ENCODE measurements at regions not wholly inside any gene's neighbourhood (a gene's known extent, or its start where the extent isn't known, plus 50 kb on each side); places are given as distances from the start of the nearest gene placed in this dataset.
"Not testable (repeated sequence)": the region's sequence is repeated elsewhere in the genome, so short reads cannot be mapped to it uniquely, and the experiment has no call there.

DNA sequence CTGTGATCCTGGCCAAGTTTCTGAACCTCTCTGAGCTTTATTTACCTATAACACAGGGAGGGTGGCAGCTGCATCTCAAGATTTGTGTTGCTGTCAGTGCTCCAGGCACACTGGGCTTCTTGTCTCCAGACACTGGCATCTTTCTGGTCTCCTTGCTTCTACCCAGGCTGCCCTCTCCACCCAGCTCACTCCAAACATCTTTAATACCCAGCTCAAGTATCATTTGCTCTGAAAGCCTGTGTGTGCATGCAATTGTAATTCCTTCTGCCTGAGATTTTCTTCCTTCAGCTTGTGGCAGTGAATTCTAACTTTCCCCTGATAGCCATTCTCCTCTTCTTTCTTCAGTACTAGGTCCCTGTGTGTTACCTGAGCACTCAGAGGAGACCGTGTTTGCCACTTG is 50.7 kb upstream of the USP7 start:
- TF ChIP-seq EP300 (IDR thresholded peaks at IDR 0.05) (no peak), POLR2AphosphoS5 (IDR thresholded peaks at IDR 0.05) (no peak), POLR2A (IDR thresholded peaks at IDR 0.05) (no peak)
- TF ChIP-seq, protein P1, sequence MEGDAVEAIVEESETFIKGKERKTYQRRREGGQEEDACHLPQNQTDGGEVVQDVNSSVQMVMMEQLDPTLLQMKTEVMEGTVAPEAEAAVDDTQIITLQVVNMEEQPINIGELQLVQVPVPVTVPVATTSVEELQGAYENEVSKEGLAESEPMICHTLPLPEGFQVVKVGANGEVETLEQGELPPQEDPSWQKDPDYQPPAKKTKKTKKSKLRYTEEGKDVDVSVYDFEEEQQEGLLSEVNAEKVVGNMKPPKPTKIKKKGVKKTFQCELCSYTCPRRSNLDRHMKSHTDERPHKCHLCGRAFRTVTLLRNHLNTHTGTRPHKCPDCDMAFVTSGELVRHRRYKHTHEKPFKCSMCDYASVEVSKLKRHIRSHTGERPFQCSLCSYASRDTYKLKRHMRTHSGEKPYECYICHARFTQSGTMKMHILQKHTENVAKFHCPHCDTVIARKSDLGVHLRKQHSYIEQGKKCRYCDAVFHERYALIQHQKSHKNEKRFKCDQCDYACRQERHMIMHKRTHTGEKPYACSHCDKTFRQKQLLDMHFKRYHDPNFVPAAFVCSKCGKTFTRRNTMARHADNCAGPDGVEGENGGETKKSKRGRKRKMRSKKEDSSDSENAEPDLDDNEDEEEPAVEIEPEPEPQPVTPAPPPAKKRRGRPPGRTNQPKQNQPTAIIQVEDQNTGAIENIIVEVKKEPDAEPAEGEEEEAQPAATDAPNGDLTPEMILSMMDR (IDR thresholded peaks at IDR 0.05): no peak
- intact Hi-C loops (cut with DNase I): no loop called here
- 97 to 100% methylated on average over 1 of the region's 1 CpG for WGBS, 2 donors

DNA sequence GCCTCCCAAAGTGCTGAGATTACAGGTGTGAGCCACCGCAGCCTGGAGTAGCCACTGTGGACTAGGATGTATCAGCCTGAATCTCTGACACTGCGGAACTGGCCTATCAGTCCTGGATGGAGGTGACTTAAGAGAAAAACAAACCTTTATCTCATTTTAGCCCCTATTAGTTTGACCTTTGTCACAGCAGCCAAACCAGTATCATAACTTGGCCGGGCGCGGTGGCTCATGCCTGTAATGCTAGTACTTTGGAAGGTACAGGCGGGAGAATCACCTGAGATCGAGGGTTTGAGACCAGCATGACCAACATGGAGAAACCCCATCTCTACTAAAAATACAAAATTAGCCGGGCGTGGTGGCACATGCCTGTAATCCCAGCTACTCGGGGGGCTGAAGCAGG is 51.8 kb upstream of the USP7 start:
- Histone ChIP-seq H3K4me1 (no peaks in the 10 kb centered on the region), H3K9me3 (peaks cover 0 to 7% (median 6%) of the 10 kb centered on the region in 4 donors), H3K27ac (no peak overlapping the region), H3K36me3 (no peaks in the 10 kb centered on the region), H3K27me3 (peaks cover 0 to 8% (median 0%) of the 10 kb centered on the region in 3 donors), H3K4me3 (no peak overlapping the region)
- WGBS, 2 donors: 91 to 94% methylated on average over 10 of the region's 10 CpGs
- no peak for DNase-seq
- intact Hi-C loops (cut with DNase I): no loop called here
- no peak for TF ChIP-seq POLR2AphosphoS5 (IDR thresholded peaks at IDR 0.05)
- TF ChIP-seq POLR2A (IDR thresholded peaks at IDR 0.05): no peak
- TF ChIP-seq, protein P1 (IDR thresholded peaks at IDR 0.05): no peak
- TF ChIP-seq EP300 (IDR thresholded peaks at IDR 0.05): no peak

More for the DNA sequence above, 50.7 kb upstream of the USP7 start:
- peaks cover 0 to 7% (median 6%) of the 10 kb centered on the region in 4 donors for H3K9me3 ChIP-seq
- H3K27ac ChIP-seq: no peak overlapping the region
- no peaks in the 10 kb centered on the region for H3K36me3 ChIP-seq
- H3K4me3 ChIP-seq: no peak overlapping the region
- H3K27me3 ChIP-seq: peaks cover 0 to 8% (median 0%) of the 10 kb centered on the region in 3 donors
- no peak for DNase-seq
- H3K4me1 ChIP-seq: no peaks in the 10 kb centered on the region

DNA sequence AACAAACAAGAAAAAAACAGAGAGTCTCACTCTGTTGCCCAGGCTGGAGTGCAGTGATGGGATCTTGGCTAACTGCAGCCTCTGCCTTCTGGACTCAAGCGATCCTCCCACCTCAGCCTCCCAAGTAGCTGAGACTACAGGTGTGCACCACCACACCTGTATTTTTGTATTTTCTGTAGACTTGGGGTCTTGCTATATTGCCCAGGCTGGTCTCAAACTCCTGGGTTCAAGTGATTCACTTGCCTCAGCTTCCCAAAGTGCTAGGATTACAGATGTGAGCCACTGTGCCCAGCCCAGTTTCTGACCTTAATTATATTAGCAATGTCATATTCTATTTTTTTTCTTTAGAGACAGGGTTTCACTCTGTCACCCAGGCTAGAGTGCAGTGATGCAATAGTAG is 52.3 kb upstream of the USP7 start:
- DNase-seq; H3K9me3 ChIP-seq; H3K36me3 ChIP-seq; H3K4me3 ChIP-seq; intact Hi-C loops (cut with DNase I); H3K27me3 ChIP-seq; H3K27ac ChIP-seq; H3K4me1 ChIP-seq: not testable (repeated sequence)
- 97 to 98% methylated on average over 1 of the region's 1 CpG for WGBS, 2 donors

DNA sequence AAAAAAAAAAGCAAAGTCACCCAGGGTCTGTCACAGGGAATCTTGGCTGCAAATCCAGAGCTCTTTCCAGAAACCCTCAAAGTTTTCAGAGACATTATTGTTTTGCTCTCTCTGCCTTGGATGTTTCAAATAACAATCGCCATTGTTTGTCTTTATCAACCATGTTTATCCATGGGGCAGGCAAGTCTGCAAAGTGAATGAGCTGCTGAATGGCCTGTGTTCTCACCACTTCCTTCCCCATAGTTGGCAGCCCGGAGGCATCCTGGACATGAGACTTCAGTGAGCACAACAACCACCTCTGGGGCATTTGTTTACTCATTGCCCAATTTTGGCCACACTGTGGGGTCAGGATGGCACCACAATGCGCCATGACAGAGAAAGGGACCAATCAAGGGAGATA is 53.1 kb upstream of the USP7 start:
- Histone ChIP-seq H3K27me3 (peaks cover 0 to 8% (median 0%) of the 10 kb centered on the region in 3 donors), H3K4me1 (no peaks in the 10 kb centered on the region), H3K4me3 (no peak overlapping the region), H3K9me3 (peaks cover 0 to 7% (median 6%) of the 10 kb centered on the region in 4 donors), H3K27ac (no peak overlapping the region), H3K36me3 (no peaks in the 10 kb centered on the region)
- TF ChIP-seq, protein P1 (IDR thresholded peaks at IDR 0.05): no peak
- TF ChIP-seq POLR2AphosphoS5 (IDR thresholded peaks at IDR 0.05) (no peak), POLR2A (IDR thresholded peaks at IDR 0.05) (no peak), EP300 (IDR thresholded peaks at IDR 0.05) (no peak)
- DNase-seq: no peak
- intact Hi-C loops (cut with DNase I): no loop called here
- WGBS, 2 donors: 61 to 79% methylated on average over 3 of the region's 3 CpGs

DNA sequence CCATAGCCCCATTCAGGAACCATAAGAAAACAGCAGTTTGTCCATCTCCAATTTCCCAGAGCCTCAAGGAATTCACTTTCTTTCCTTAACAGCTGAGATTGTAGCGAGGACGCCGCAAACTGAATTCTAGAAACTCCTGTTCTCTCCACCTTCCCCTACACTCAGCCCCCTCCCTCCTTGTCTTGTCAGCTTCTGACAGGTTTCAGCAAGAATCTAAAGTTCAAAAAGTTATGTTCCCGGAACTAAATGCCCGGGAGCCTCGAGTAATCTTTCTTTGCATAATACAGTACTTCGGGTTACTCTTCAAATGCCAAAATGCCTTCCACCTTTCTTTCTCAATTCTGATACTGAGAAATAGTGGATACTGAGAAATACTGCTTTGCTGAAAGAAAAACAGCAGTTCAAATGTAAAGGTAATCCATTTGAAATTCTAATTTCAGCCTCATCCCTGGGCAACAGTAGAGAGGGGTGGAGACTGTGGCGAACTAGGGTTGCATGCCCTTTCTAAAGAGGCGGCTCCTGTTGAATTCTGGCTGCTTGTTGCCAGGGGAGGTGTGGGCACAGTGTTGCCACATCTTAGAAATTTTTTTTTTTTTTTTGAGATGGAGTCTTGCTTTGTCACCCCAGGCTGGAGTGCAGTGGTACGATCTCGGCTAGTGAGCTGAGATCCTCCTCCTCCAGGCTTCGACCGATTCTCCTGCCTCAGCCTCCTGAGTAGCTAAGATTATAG is 63.5 kb upstream of the USP7 start:
- TF ChIP-seq EP300 (IDR thresholded peaks at IDR 0.05) (no peak), POLR2A (IDR thresholded peaks at IDR 0.05) (no peak), POLR2AphosphoS5 (IDR thresholded peaks at IDR 0.05) (no peak)
- TF ChIP-seq, protein P1 (IDR thresholded peaks at IDR 0.05): no peak
- WGBS, 2 donors: 77 to 84% methylated on average over 13 of the region's 13 CpGs
- Histone ChIP-seq H3K4me1 (no peaks in the 10 kb centered on the region), H3K4me3 (no peak overlapping the region), H3K27ac (no peak overlapping the region), H3K27me3 (no peaks in the 10 kb centered on the region), H3K36me3 (no peaks in the 10 kb centered on the region), H3K9me3 (no peaks in the 10 kb centered on the region)
- intact Hi-C loops (cut with DNase I): no loop called here
- DNase-seq: no peak

DNA sequence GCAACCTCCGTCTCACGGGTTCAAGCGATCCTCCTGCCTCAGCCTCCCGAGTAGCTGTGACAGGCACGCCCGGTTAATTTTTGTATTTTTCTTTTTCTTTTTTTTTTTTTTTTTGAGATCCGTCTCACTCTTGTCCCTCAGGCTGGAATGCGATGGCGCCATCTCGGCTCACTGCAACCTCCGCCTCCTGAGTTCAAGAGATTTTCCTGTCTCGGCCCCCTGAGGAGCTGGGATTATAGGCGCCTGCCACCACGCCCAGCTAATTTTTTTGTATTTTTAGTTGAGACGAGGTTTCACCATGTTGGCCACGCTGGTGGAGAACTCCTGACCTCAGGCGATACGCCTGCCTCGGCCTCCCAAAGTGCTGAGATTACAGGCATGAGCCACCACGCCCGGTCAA is 63.0 kb upstream of the HAPSTR1 start:
- DNase-seq; H3K4me3 ChIP-seq; H3K27ac ChIP-seq; H3K27me3 ChIP-seq; intact Hi-C loops (cut with DNase I); H3K9me3 ChIP-seq; H3K36me3 ChIP-seq; H3K4me1 ChIP-seq: not testable (repeated sequence)
- 92 to 94% methylated on average over 21 of the region's 21 CpGs for WGBS, 2 donors
